SK-N-SH (cell line): ENCODE measurements at regions not wholly inside any gene's neighbourhood (a gene's known extent, or its start where the extent isn't known, plus 50 kb on each side); places are given as distances from the start of the nearest gene placed in this dataset.

Source experiments
- CTCF ChIP-seq: fragments of 200-600 bp; sonication (generic); IDR thresholded peaks from 2 replicates; pipeline ENCODE4 v1.6.1; 2017; ENCODE audit warnings: antibody characterized with exemption, mild to moderate bottlenecking, moderate library complexity
- USF1 ChIP-seq: IDR thresholded peaks from 2 replicates; pipeline ENCODE4 v1.4.0; 2012; ENCODE audit warnings: low read depth, borderline replicate concordance

DNA sequence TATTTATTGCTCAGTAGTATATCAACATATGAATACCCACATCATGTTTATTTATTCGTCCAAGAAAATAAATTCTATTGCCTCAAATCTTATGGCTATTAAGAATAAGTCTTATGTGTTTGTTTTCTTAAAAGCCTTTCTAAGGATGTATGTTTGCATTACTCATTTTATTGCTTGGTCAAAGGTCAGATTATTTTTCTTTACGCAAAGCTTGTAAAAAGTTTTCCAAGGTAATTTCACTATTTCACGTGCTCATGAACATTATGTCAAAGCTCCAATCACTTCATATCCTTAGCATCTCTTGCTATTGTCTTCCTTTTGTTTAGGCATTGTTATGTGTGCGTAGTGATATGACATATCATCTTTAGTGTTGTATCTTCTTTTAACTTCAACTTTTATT is 258.5 kb upstream of the FSTL5 start:
- TF ChIP-seq USF1, result no peak
- no peak for TF ChIP-seq CTCF
